ENCODE measurements at regions not wholly inside any gene's neighbourhood (a gene's known extent, or its start where the extent isn't known, plus 50 kb on each side); places are given as distances from the start of the nearest gene placed in this dataset.

GRCh38 chr12:59077575-59078426 lies 157.5 kb upstream of the LRIG3 start:
- peaks cover 0 to 2% of the 10 kb centered on the region in 2 experiments; a peak in 1 of 4 replicates for H3K4me1 Mint-ChIP-seq
- Histone ChIP-seq H3K18ac (ENCODE audit: insufficient read length, low read depth, low read length) (no peak overlapping the region), H3K23me2 (ENCODE audit: insufficient read length, low read depth, low read length, poor library complexity, severe bottlenecking) (no peaks in the 10 kb centered on the region), H2BK20ac (ENCODE audit: low read depth, low read length, poor library complexity, severe bottlenecking) (no peak overlapping the region), H3K27ac (ENCODE audit: insufficient read length, low read depth, low read length) (no peak overlapping the region), H3K4me2 (ENCODE audit: insufficient read depth, insufficient read length, low read length) (no peak overlapping the region), H2BK120ac (ENCODE audit: low read depth, low read length, poor library complexity, severe bottlenecking) (no peak overlapping the region), H4K20me1 (ENCODE audit: control insufficient read depth, insufficient read depth, insufficient read length) (no peaks in the 10 kb centered on the region), H3K79me2 (ENCODE audit: insufficient read depth, low read length) (no peaks in the 10 kb centered on the region), H2AK5ac (ENCODE audit: insufficient read length, low read length) (no peak overlapping the region), H3K14ac (ENCODE audit: insufficient read depth, low read length) (no peak overlapping the region), H2BK5ac (ENCODE audit: insufficient read length, low read length) (no peak overlapping the region), H3K27me3 (ENCODE audit: insufficient read depth, low read length) (no peaks in the 10 kb centered on the region), H3K23ac (ENCODE audit: insufficient read length, low read depth, low read length) (no peak overlapping the region), H3K9me3 (ENCODE audit: control insufficient read depth, low read depth, low read length) (no peaks in the 10 kb centered on the region), H3K9ac (ENCODE audit: extremely low read depth, insufficient read length, low read length) (no peak overlapping the region), H4K8ac (replicated peaks; ENCODE audit: insufficient read length, low read depth, low read length) (no peak overlapping the region), H3K56ac (ENCODE audit: insufficient read length, low read depth, low read length) (no peak overlapping the region), H3K79me1 (ENCODE audit: insufficient read depth, low read depth, low read length, poor library complexity, severe bottlenecking) (no peaks in the 10 kb centered on the region), H3K4ac (ENCODE audit: low read depth, low read length) (no peak overlapping the region), H3K4me1 (ENCODE audit: insufficient read depth, low read length) (no peaks in the 10 kb centered on the region), H3T11ph (ENCODE audit: low read length) (no peak overlapping the region), H2BK15ac (ENCODE audit: low read depth, low read length) (no peak overlapping the region), H2BK12ac (ENCODE audit: insufficient read length, low read depth, low read length) (no peak overlapping the region), H4K91ac (ENCODE audit: insufficient read length, low read depth, low read length) (no peak overlapping the region), H4K5ac (ENCODE audit: insufficient read length, low read depth, low read length) (no peak overlapping the region), H2AFZ (ENCODE audit: low read length) (no peak overlapping the region)
- no peak for DNase-seq
- no peak overlapping the region for H3K27ac Mint-ChIP-seq
- WGBS (ENCODE audit: extremely low coverage, insufficient read length, low lambda C conversion rate), result no CpG with 5 or more reads among the region's 6 CpGs
- TF ChIP-seq CTCF (conservative IDR thresholded peaks at IDR 0.05), result no peak
- H3K4me3 Mint-ChIP-seq, result no peak overlapping the region
- no peaks in the 10 kb centered on the region for H3K36me3 Mint-ChIP-seq (ENCODE audit: insufficient read depth in 1 of 3, low read depth in 3 of 3)
- no peaks in the 10 kb centered on the region for H3K27me3 Mint-ChIP-seq (ENCODE audit: low read depth)
- H3K9me3 Mint-ChIP-seq, result no peaks in the 10 kb centered on the region
